Stimulated activated CD4-positive, alpha-beta T cell treated with anti-CD3 and anti-CD28 coated beads, TNF-alpha, amount 100 ng/mL, for 4 hours (primary cell): ENCODE measurements at regions not wholly inside any gene's neighbourhood (a gene's known extent, or its start where the extent isn't known, plus 50 kb on each side); places are given as distances from the start of the nearest gene placed in this dataset.
"Not testable (repeated sequence)": the region's sequence is repeated elsewhere in the genome, so short reads cannot be mapped to it uniquely, and the experiment has no call there.

Source experiments
- DNase-seq, 3 experiments: peaks; one replicate each; pipeline ENCODE4 v3.0.0-alpha.2; 2020; ENCODE audit warnings: low read depth in 3 of 3

DNA sequence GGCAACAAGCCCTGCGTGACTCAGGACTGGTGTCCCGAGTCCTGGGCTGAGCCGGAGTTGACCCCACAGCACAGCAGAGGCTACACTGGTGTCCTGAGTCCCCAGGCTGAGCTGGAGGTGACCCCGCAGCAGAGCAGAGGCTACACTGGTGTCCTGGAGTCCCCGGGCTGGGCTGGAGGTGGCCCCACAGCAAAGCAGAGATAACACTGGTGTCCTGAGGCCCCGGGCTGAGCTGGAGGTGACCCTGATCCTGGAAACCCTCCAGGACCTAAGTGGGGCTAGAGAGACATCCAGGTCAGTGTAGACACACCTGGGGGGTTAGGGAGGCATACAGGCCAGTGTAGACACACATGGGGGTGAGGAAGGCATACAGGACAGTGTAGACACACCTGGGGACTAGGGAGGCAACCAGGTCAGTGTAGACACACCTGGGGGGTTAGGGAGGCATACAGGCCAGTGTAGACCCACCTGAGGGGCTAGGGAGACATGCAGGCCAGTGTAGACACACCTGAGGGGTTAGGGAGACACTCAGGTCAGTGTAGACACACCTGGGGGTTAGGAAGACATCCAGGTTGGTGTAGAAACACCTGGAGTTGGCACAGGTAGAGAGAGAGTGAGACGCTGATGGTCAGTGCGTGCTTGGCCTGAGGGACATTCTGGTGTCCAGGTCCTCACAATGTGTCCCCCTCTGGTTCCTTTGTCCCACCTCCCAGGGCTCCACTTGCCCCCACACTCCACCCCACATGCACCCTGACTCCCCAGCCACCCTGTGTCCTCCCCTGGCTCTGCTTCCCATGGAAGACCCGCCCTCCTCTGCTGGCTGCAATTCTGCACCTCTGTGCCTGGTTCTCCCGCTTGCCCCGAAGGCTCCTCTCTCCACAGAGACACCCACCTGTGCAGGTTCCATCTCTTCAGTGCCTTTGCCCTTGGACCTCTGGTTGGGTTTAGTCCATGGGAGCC lies 321.6 kb upstream of the SFSWAP start:
- DNase-seq, result no peak

DNA sequence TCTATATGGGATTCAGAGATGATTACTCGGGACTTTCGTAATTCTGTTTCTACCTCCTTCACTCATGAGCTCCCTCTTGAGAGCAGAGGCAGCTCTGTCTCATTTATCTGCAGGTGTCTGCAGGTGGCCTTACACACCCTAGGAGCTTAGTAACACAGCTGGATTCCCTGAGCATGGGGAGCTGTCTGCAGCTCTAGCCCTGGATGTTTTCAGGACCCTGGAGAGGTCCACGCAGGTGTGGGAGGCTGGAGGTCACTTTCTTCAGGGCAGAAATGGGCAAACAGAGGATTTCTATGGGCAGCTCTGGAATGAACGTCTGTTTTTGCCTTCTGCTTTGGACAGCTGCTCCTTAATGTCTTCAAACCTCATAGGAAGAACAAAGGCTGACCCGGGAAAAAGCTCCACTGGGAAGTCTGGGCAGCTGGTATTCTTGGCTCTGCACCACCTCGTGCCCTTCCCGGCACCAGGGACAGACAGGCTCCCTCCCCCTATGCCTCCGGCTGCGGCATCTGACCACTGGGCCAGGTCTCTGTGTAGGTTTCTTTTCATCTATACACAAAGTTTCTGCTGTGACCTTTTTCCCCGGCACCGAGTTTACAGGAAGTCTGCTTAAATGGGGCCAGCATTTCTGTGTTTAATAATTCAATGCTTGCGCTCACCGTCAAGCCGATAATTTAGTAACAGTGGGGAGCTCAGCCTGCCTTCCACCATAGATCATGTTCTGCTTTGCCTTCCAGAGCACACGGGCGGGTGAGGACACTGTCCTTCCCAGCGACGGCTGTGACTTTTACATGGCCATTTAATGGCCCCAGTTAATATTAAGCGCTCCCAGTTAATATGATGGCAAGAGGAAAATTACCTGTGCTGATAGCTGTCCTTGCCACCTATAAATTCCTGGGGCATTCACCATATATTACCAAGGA lies 320.2 kb upstream of the SFSWAP start:
- DNase-seq, result no peak

DNA sequence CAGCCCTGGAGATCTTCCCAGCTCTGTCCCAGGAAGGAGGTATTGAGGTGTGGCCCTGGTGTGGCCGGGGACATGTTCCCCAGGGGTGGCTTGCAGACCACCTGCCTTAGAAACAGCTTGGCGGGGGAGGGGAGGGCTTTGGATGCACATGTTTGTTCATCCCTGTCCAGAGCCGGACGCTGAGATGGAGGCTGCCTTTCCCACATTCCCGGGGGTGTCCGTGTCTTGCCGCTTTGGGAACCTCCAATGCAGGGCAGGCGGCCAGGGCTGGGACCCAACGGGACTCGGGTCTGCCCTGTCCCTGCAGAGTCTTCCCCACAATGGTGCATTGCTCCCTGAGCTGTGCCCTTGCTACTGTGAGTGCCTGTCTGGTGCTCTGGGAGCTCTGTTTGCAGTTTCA lies 319.5 kb upstream of the SFSWAP start:
- DNase-seq, result no peak

DNA sequence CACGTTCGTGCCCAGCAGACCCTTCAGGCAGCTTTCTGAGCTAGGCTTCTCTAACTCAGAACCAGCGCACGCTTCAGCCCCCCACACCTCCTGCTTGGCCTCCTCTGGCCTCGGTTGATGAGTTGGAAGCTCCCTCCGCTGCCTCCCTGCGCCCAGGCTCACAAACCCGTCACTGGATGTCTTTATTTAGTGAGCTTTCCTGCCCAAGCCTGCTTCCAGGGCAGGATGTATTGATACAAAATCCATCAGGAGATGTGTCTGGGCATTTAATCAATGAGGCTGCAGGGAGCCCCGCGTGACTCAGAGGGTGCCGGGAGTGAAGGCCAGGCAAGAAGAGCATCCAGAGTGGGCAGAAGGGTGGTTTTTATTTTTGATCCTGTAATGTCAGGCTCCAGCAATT lies 316.1 kb upstream of the SFSWAP start:
- not testable (repeated sequence) for DNase-seq

DNA sequence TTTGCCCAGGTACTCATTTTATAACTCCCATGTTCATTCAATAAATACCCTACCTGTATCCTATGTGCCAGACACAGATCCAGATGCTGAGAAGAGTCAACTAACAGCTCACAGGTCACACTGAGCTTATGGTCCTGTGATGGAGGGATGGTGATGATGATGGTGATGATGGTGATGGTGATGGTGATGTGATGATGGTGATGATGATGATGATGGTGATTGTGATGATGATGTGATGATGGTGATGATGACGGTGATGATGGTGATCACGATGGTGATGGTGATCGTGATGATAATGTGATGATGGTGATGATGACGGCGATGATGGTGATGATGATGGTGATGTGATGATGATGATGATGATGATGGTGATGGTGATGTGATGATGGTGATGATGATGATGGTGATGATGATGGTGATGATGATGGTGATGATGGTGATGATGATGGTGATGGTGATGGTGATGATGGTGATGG lies 315.6 kb upstream of the SFSWAP start:
- DNase-seq, result not testable (repeated sequence)

DNA sequence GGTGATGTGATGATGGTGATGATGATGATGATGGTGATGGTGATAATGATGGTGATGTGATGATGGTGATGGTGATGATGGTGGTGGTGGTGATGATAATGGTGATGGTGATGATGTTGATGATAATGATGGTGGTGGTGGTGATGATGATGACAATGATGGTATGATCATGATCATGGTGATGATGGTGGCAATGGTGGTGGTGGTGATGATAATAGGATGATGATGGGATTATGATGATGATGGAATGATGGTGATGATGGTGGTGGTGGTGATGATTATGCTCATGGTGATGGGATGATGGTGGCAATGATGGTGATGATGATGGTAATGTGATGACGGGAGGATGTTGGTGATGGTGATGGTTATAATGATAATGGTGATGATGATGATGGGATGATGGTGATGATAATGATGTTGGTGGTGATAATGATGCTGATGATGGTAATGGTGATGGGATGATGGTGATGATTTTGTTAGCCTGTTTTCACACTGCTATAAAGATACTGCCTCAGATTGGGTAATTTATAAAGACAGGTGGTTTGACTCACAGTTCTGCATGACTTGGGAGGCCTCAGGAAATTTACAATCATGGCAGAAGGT lies 314.8 kb upstream of the SFSWAP start:
- DNase-seq, result no peak

DNA sequence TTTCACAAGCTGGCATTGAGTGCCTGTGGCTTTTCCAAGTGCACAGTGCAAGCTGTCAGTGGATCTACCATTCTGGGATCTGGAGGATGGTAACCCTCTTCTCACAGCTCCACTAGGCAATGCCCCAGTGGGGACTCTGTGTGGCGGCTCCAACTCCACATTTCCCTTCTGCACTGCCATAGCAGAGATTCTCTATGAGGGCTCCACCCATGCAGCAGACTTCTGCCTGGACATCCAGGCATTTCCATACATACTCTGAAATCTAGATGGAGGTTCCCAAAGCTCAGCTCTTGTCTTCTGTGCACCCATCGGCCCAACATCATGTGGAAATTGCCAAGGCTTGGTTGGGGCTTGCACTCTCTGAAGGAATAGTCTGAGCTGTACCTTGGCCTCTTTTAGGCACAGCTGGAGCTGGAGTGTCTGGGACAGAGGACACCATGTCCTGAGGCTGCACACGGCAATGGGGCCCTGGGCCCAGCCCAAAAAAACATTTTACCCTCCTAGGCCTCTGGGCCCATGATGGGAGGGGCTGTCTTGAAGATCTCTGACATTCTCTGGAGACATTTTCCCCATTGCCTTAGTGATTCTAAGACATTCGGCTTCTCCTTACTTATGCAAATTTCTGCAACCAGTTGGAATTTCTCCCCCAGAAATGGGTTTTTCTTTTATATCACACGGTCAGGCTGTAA lies 313.3 kb upstream of the SFSWAP start:
- no peak for DNase-seq

DNA sequence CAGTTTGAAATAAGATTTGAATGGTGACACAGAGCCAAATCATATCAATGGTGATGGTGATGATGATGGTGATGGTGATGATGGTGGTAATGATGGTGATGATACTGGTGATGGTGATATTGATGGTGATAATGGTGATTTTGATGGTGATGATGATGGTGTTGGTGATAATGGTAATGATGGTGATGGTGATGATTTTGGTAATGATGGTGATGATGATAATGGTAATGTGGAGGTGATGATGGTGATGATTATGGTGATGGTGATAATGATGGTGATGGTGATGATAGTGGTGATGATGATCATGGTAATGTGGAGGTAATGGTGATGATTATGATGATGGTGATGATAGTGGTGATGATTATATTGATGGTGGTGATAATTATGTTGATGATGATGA lies 311.9 kb upstream of the SFSWAP start:
- no peak for DNase-seq

DNA sequence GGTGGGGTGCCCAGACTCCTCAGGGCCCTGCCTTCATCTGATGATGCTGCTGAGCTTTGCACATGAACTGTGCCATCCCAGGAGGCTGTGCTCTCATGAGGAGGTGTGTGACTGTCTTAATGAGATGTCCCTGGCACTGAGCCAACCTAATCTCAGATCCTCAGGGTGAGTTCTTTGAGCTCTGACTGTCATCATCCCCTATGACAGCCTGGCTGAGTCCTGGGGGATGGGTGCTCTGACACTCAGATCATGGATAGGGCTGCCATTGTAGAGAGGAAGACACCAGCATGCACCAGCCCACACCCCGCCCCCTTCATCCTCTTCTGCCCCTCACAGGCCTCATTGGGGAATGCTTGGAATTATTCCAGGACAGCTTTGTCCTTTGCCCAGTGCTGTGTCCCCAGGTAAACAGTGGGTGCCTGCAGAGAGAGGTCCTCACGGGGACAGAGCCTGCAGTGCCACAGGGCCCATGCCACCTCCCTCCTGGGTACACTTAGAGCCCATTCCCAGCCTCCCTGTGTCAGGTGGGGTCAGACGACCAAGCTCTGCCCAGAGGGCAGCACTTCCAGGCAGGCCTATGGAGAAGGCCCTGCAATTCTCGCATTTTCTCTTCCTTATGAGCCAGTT lies 310.1 kb upstream of the SFSWAP start:
- not testable (repeated sequence) for DNase-seq

DNA sequence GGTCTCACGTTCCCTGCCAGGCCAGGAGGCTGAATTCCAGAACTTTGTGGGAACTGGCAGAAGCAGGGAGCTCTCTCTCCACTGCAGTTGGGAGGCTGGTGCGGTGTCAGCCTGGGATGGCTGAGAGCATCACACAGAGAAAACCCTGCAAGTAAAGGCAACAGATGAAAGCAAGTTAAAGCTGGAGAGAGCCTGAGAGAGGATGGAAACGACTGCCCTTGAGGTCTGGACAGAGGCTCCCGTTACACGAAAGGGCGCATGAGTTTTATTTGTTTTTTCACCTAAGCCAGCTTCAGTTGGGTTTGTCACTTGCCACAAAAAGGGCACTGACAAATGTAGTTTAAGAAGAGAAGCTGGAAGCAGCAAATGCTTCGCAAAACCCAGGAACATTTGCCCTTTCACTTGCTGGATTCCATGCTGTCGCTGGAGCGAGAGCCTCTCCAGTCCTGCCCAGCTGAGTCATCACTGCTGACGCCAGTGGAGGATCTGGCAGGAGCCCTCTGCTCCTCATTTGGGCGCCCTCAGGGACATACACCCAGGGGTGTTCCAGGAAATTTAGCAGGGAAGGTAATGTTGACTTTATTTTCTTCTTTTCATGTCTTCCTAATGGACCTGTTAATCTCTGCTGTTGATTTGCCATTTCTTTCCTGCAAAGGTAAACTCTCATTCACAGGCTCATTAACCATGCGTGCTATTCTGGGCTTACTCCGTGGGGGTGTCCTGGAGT lies 308.8 kb upstream of the SFSWAP start:
- DNase-seq, result not testable (repeated sequence)

DNA sequence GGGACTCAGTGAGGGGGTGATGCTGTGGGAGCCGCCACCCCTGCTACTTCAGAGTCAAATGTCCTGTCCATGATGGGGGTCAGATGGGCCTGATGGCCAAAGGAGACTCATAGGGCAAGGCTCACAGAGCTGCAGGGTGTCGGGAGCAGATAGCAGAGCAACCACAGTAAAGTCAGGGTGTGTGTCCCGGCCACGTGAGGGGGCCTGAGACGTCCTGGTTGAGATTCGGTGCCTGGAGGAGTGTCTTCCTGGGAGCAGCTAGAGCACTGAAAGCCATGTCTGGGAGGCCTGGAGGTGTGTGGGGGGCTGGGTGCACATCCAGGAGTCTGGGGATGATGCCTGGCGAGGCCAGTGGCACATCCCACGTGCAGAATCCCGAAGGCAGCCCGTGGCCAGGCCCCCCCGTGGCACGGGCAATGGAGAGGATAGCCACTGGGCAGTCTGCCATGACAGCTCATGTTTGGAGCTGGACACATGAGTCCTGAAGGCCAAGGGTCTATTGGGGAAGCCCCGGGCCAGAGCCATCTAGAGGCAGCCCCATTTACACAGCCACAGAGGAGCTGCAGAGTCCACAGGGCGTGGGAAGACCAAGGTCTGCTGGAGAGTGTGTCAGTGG lies 308.0 kb upstream of the SFSWAP start:
- no peak for DNase-seq

DNA sequence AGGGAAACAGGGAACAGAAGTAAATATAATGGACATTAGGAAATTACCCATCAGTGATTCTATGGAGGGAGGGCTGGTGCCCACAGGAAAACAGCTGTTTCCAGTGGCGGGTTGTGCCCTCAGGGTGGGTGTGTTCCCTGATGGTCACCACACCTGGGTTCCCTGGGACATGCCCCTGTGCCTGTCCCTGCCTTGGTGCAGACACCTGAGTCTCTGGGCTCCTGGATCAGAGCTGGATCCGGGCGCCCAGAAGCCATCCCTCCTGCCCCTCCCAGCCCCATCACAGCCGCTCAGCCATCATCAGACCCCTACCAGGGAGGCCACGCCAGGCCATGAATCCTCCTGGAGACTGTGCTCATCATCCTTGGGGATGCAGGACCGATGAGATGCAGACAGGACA lies 307.2 kb upstream of the SFSWAP start:
- DNase-seq, result no peak

DNA sequence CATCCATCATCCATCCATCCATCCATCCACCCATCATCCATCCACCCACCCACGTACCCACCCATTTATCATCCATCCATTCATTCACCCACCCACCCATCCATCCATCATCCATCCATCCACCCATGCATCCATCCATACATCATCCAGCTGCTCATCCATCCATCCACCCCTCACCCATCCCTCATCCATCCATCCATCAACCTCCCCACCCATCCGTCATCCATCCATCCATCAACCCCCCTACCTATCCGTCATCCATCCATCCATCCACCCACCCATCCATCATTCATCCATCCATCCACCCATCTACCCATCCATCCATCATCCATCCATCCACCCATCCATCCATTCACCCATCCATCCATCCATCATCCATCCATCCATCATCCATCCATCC lies 306.2 kb upstream of the SFSWAP start:
- DNase-seq, result no peak

DNA sequence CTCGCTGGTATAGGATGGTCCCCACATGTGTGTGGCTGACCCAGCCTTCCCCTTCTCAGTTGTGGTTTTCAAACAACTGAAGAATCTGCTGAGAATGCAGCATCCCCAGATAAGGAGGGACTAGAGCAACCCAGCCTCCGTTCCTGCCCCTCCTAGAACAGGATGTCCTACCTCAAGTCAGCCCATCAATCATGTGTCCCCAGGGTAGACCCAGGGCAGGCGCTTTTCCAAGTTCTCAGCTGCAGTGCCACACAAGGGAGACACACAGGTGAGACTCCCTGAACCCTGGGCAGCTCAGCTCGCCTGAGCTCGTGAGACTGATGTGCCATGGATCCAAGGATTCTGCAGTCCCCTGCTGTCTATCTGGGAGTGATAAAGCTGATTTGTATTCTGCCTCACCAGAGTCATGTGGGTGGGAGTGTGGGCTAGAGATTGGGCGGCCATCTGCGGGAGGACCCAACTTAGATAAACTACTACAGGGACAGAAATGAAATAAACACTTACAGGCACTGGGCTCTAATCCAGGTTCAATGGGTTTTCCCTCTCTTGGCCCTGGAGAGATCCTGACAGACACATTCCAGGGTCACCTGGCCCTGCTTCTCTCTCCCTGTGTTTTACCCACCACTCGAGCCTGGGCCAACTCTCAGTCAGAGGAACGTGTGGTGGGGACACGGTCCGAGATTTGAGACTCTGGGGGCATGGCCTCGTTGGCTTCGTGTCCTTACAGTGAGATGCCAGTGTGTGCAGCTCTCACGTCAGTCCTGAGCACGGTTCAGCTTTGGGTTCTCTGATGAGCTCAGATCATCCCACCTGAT lies 303.5 kb upstream of the SFSWAP start:
- DNase-seq, result no peak

DNA sequence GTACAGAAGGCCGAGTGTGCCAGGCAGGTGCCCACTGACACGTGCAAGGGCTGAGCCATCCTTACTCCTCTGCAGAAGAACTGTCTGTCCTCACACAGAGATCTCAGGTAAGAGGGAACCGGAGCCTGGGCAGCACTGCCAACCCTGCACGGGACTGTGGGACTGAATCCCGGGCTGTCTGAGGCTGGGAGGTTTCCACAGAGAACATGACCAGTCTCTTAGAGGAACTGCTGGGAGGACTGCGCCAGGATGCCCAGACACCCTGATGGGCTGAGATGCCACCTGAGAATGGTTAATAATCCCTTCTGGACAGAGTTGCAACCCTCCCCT lies 302.9 kb upstream of the SFSWAP start:
- DNase-seq, result no peak

DNA sequence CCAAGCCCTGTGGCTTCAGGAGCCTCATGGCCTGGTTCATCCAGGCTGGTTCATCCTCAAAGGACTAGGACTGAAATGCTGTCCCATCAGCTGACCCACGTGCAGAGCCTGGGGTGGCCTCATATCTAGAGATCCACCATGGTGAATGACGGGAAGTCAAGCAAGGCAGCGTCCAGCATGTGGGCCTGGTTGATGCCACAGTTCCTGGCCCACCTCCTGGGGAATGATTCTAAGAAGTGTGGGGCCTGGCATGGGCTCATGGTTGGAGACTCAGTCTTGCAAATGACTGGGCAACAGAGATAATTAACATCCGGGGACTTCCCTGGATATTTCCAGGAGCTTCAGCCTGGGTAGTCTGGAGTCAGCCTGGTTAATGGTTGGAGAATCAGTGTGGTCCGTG lies 302.4 kb upstream of the SFSWAP start:
- no peak for DNase-seq

DNA sequence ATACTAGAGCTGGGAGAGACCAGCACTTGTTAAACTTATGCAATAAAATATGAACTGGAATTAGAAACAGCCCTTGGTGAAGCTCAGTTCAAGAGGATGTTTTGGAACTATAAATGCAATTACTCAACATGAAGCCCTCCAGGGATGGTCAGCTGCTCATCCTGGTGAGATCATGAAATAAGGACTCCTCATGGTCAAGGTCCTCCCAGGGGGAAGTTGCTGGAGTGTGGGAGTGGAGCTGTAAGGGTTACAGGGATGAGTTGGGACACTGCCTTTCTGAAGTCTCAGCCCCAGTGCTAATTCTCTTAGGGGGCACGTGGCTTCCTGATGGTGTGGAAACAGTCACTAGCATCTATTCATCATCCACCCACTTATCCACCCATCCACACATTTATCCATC lies 301.7 kb upstream of the SFSWAP start:
- no peak for DNase-seq

DNA sequence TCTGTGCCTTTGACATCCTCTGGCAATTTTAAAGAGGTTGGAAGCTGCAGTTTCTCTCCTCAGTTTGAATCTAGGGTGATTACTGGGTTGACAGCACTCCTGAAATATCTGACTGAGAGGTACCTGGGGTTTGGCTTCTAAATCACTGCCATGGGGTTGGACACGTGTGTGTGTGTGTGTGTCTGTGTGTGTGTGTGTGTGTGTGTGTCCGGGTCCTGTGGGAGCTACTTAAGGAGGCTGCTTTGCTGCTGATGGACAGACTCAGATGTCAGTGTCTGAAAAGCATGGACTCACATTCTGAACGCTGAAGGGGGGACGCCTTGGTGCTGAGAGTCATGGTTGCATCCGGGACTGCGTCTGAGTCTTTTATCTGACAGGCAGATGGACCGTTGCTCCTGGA lies 299.1 kb upstream of the SFSWAP start:
- DNase-seq, result not testable (repeated sequence)

DNA sequence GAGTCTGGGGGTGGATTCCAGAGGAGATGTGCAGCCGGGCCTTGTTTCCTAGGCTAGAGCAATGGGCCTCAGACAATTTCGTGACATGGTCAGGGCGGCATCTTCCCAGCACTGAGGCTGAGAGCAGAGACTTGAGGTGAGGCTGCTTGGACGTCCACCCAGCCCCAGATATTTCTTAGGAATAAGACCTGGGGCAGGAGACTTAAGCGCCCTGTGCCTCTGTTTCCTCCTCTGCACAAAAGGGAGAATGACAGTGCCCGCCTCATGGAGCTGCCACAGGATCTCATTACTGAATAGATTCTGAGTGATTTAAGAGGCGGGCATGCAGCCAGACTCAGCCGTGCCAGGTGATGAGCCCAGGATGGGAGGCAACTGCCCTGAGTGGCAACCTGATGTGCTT lies 297.9 kb upstream of the SFSWAP start:
- DNase-seq, result no peak
